ENCODE measurements at regions not wholly inside any gene's neighbourhood (a gene's known extent, or its start where the extent isn't known, plus 50 kb on each side); places are given as distances from the start of the nearest gene placed in this dataset.

GRCh38 chr4:56129431-56129861, 180.7 kb downstream of the CEP135 start:
- in situ Hi-C loops (cut with HindIII; ENCODE audit: low pct_ligation_motif_present, low sequenced_read_pairs): no loop called here
- TF ChIP-seq, protein P1, sequence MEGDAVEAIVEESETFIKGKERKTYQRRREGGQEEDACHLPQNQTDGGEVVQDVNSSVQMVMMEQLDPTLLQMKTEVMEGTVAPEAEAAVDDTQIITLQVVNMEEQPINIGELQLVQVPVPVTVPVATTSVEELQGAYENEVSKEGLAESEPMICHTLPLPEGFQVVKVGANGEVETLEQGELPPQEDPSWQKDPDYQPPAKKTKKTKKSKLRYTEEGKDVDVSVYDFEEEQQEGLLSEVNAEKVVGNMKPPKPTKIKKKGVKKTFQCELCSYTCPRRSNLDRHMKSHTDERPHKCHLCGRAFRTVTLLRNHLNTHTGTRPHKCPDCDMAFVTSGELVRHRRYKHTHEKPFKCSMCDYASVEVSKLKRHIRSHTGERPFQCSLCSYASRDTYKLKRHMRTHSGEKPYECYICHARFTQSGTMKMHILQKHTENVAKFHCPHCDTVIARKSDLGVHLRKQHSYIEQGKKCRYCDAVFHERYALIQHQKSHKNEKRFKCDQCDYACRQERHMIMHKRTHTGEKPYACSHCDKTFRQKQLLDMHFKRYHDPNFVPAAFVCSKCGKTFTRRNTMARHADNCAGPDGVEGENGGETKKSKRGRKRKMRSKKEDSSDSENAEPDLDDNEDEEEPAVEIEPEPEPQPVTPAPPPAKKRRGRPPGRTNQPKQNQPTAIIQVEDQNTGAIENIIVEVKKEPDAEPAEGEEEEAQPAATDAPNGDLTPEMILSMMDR (IDR thresholded peaks at IDR 0.05; ENCODE audit: low read depth, low read length, missing control alignments): peak; percentile 35
- no peaks in the 10 kb centered on the region for H3K36me3 ChIP-seq (replicated peaks)
- no peak overlapping the region for H3K27ac ChIP-seq
- DNase-seq: no peak
- no peak overlapping the region for H3K4me3 ChIP-seq (ENCODE audit: low read depth, low read length)
- H3K27me3 ChIP-seq (replicated peaks): no peaks in the 10 kb centered on the region

GRCh38 chr4:56128213-56128612, 179.5 kb downstream of the CEP135 start:
- DNase-seq: peak; percentile 49
- no peak overlapping the region for H3K4me3 ChIP-seq (ENCODE audit: low read depth, low read length)
- TF ChIP-seq, protein P1 (IDR thresholded peaks at IDR 0.05; ENCODE audit: low read depth, low read length, missing control alignments): no peak
- no peaks in the 10 kb centered on the region for H3K27me3 ChIP-seq (replicated peaks)
- no peaks in the 10 kb centered on the region for H3K36me3 ChIP-seq (replicated peaks)
- H3K27ac ChIP-seq: no peak overlapping the region
- in situ Hi-C loops (cut with HindIII; ENCODE audit: low pct_ligation_motif_present, low sequenced_read_pairs): no loop called here

- in situ Hi-C loops (cut with HindIII; ENCODE audit: low pct_ligation_motif_present, low sequenced_read_pairs): no loop called here
- TF ChIP-seq, protein P1 (IDR thresholded peaks at IDR 0.05; ENCODE audit: low read depth, low read length, missing control alignments): no peak
- DNase-seq: no peak
- H3K36me3 ChIP-seq (replicated peaks): no peaks in the 10 kb centered on the region
- H3K27me3 ChIP-seq (replicated peaks): no peaks in the 10 kb centered on the region
- no peak overlapping the region for H3K4me3 ChIP-seq (ENCODE audit: low read depth, low read length)
- no peak overlapping the region for H3K27ac ChIP-seq
These were observed 179.0 kb downstream of the CEP135 start for GRCh38 chr4:56127716-56128115.

GRCh38 chr4:56123547-56123946, 174.8 kb downstream of the CEP135 start:
- no peak overlapping the region for H3K27ac ChIP-seq
- H3K36me3 ChIP-seq (replicated peaks): no peaks in the 10 kb centered on the region
- in situ Hi-C loops (cut with HindIII; ENCODE audit: low pct_ligation_motif_present, low sequenced_read_pairs): no loop called here
- H3K4me3 ChIP-seq (ENCODE audit: low read depth, low read length): no peak overlapping the region
- TF ChIP-seq, protein P1 (IDR thresholded peaks at IDR 0.05; ENCODE audit: low read depth, low read length, missing control alignments): no peak
- H3K27me3 ChIP-seq (replicated peaks): no peaks in the 10 kb centered on the region
- no peak for DNase-seq

- no peaks in the 10 kb centered on the region for H3K27me3 ChIP-seq (replicated peaks)
- in situ Hi-C loops (cut with HindIII; ENCODE audit: low pct_ligation_motif_present, low sequenced_read_pairs): no loop called here
- H3K36me3 ChIP-seq (replicated peaks): no peaks in the 10 kb centered on the region
- H3K4me3 ChIP-seq (ENCODE audit: low read depth, low read length): no peak overlapping the region
- no peak overlapping the region for H3K27ac ChIP-seq
- TF ChIP-seq, protein P1 (IDR thresholded peaks at IDR 0.05; ENCODE audit: low read depth, low read length, missing control alignments): no peak
- DNase-seq: no peak
These were observed 174.3 kb downstream of the CEP135 start for GRCh38 chr4:56123051-56123450.

GRCh38 chr4:56118845-56119244, 170.1 kb downstream of the CEP135 start:
- Histone ChIP-seq H3K4me3 (ENCODE audit: low read depth, low read length) (no peak overlapping the region), H3K27me3 (replicated peaks) (no peaks in the 10 kb centered on the region), H3K36me3 (replicated peaks) (no peaks in the 10 kb centered on the region), H3K27ac (no peak overlapping the region)
- TF ChIP-seq, protein P1 (IDR thresholded peaks at IDR 0.05; ENCODE audit: low read depth, low read length, missing control alignments): no peak
- in situ Hi-C loops (cut with HindIII; ENCODE audit: low pct_ligation_motif_present, low sequenced_read_pairs): no loop called here
- no peak for DNase-seq

Data from brain microvascular endothelial cell (primary cell).